Right lobe of liver (tissue), 4 donors: ENCODE measurements at regions not wholly inside any gene's neighbourhood (a gene's known extent, or its start where the extent isn't known, plus 50 kb on each side); places are given as distances from the start of the nearest gene placed in this dataset.

ENCODE experiments used
- CTCF ChIP-seq, 4 donors: fragments of 200-600 bp in 3 of 4; fragments of 450-650 bp in 1 of 4; IDR thresholded peaks; one replicate each; pipeline versions ENCODE4 v1.5.1 to v1.8.0; 2016 to 2022; ENCODE audit warnings: antibody characterized with exemption in 4 of 4, mild to moderate bottlenecking in 2 of 4
- POLR2A ChIP-seq: fragments of 450-650 bp; IDR thresholded peaks from one replicate; pipeline ENCODE4 v1.6.1; 2017; ENCODE audit warnings: antibody characterized with exemption, mild to moderate bottlenecking
- donor health status: DM: no; HTN: no; CAD: no.
- donor health status: DM: no; HTN: no; CAD: no.
- donor health status: DM: no; HTN: yes; CAD: no.

- TF ChIP-seq CTCF (IDR thresholded peaks at IDR 0.05), result no peak
- TF ChIP-seq POLR2A, result no peak
These were observed 516.8 kb downstream of the GALR1 start for GRCh38 chr18:77766421-77766820.
